Esophagus muscularis mucosa (tissue), 3 donors: ENCODE measurements at regions not wholly inside any gene's neighbourhood (a gene's known extent, or its start where the extent isn't known, plus 50 kb on each side); places are given as distances from the start of the nearest gene placed in this dataset.

Source experiments
- POLR2A ChIP-seq: fragments of 450-650 bp; IDR thresholded peaks from one replicate; pipeline ENCODE4 v1.6.1; 2017; ENCODE audit warnings: antibody characterized with exemption, moderate library complexity, mild to moderate bottlenecking, low read depth
- TF ChIP-seq, protein P1 (sequence below), 3 experiments: fragments of 200-600 bp in 2 of 3; fragments of 450-650 bp in 1 of 3; sonication (generic) in 2 of 3; IDR thresholded peaks; one replicate each; pipeline ENCODE4 v1.5.1; 2017 to 2019; ENCODE audit warnings: antibody characterized with exemption in 3 of 3, mild to moderate bottlenecking in 2 of 3, moderate library complexity in 1 of 3

DNA sequence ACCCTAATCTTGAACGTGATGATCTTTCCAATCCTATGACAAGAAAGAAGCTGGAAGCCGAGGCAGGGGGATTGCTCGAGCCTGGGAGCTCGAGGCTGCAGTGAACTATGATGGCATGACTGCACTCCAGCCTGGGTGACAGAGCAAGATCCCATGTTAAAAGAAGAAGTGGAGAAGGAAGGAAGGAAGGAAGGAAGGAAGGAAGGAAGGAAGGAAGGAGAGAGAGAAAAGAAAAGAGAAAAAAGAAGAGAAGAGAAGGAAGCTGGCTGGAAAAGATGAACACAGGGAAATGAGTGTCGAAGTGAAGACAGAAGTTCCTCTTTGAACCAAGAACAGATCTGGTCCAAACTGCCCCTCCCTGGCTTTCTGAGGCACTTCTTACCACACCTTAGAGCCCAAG lies 100.5 kb upstream of the PRNP start:
- TF ChIP-seq, protein P1, sequence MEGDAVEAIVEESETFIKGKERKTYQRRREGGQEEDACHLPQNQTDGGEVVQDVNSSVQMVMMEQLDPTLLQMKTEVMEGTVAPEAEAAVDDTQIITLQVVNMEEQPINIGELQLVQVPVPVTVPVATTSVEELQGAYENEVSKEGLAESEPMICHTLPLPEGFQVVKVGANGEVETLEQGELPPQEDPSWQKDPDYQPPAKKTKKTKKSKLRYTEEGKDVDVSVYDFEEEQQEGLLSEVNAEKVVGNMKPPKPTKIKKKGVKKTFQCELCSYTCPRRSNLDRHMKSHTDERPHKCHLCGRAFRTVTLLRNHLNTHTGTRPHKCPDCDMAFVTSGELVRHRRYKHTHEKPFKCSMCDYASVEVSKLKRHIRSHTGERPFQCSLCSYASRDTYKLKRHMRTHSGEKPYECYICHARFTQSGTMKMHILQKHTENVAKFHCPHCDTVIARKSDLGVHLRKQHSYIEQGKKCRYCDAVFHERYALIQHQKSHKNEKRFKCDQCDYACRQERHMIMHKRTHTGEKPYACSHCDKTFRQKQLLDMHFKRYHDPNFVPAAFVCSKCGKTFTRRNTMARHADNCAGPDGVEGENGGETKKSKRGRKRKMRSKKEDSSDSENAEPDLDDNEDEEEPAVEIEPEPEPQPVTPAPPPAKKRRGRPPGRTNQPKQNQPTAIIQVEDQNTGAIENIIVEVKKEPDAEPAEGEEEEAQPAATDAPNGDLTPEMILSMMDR (IDR thresholded peaks at IDR 0.05), result no peak
- no peak for TF ChIP-seq POLR2A
